ENCODE measurements at regions not wholly inside any gene's neighbourhood (a gene's known extent, or its start where the extent isn't known, plus 50 kb on each side); places are given as distances from the start of the nearest gene placed in this dataset.
A peak's percentile ranks its signal among the peaks of the same experiment; 100 is the strongest.

- DNase-seq, result no peak
Observed at GRCh38 chr18:26794230-26795101, 71.0 kb downstream of the AQP4 start.

GRCh38 chr18:26792661-26793060 lies 72.8 kb downstream of the AQP4 start:
- no peak for DNase-seq

- DNase-seq, result no peak
Observed at GRCh38 chr18:26791676-26792075, 73.8 kb downstream of the AQP4 start.

GRCh38 chr18:26784599-26784998 lies 80.9 kb downstream of the AQP4 start:
- no peak for DNase-seq

GRCh38 chr18:26783170-26783569 lies 82.3 kb downstream of the AQP4 start:
- DNase-seq, result no peak

GRCh38 chr18:26780520-26781325 lies 84.8 kb downstream of the AQP4 start:
- no peak for DNase-seq

GRCh38 chr18:26778054-26778393 lies 87.5 kb downstream of the AQP4 start:
- no peak for DNase-seq

GRCh38 chr18:26777351-26778053 lies 88.0 kb downstream of the AQP4 start:
- DNase-seq, result no peak

GRCh38 chr18:26772691-26773090 lies 92.8 kb downstream of the AQP4 start:
- no peak for DNase-seq

- peak; percentile 55 for DNase-seq
Observed at GRCh38 chr18:26771524-26771923, 94.0 kb downstream of the AQP4 start.

GRCh38 chr18:26768385-26768784 lies 97.1 kb downstream of the AQP4 start:
- DNase-seq, result no peak

- no peak for DNase-seq
Observed at GRCh38 chr18:26765498-26765897, 100.0 kb downstream of the AQP4 start.

- no peak for DNase-seq
Observed at GRCh38 chr18:26764586-26764985, 100.9 kb downstream of the AQP4 start.

GRCh38 chr18:26764177-26764576 lies 101.3 kb downstream of the AQP4 start:
- no peak for DNase-seq

GRCh38 chr18:26763446-26764110 lies 101.9 kb downstream of the AQP4 start:
- no peak for DNase-seq

- no peak for DNase-seq
Observed at GRCh38 chr18:26757263-26758019, 108.1 kb downstream of the AQP4 start.

GRCh38 chr18:26756556-26756955 lies 109.0 kb downstream of the AQP4 start:
- no peak for DNase-seq

- no peak for DNase-seq
Observed at GRCh38 chr18:26746826-26747475, 118.6 kb downstream of the AQP4 start.

- peak; percentile 13 for DNase-seq
Observed at GRCh38 chr18:26746398-26746797, 119.1 kb downstream of the AQP4 start.

GRCh38 chr18:26745288-26746181 lies 120.0 kb downstream of the AQP4 start:
- no peak for DNase-seq

- no peak for DNase-seq
Observed at GRCh38 chr18:26741758-26742157, 123.7 kb downstream of the AQP4 start.

Data from hematopoietic multipotent progenitor cell treated with erythropoietin and hydrocortisone succinate and interleukin-3 and kit ligand, for 4 days (in vitro differentiated cells).